ENCODE measurements at regions not wholly inside any gene's neighbourhood (a gene's known extent, or its start where the extent isn't known, plus 50 kb on each side); places are given as distances from the start of the nearest gene placed in this dataset.

DNA sequence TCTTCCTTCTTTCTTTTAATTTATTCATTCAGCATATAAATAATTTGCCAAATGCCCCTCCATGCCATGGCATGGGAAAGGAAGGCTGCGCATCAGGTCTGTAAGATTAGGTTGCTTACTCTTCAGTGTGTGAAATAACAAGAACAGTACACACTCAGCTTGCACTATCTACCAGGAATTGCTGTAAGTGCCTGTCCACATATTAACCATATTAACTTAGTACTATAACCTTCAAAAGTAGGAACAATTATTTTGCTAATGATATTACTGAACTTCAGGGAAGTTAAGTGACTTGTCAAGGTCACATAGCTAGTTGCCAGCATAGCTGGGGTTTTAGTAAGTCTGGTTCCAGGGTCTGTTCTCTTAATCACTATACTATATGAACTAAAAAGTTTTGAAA lies 89.2 kb upstream of the PMFBP1 start:
- TF ChIP-seq, protein P1, sequence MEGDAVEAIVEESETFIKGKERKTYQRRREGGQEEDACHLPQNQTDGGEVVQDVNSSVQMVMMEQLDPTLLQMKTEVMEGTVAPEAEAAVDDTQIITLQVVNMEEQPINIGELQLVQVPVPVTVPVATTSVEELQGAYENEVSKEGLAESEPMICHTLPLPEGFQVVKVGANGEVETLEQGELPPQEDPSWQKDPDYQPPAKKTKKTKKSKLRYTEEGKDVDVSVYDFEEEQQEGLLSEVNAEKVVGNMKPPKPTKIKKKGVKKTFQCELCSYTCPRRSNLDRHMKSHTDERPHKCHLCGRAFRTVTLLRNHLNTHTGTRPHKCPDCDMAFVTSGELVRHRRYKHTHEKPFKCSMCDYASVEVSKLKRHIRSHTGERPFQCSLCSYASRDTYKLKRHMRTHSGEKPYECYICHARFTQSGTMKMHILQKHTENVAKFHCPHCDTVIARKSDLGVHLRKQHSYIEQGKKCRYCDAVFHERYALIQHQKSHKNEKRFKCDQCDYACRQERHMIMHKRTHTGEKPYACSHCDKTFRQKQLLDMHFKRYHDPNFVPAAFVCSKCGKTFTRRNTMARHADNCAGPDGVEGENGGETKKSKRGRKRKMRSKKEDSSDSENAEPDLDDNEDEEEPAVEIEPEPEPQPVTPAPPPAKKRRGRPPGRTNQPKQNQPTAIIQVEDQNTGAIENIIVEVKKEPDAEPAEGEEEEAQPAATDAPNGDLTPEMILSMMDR (IDR thresholded peaks at IDR 0.05; ENCODE audit: poor library complexity), result no peak
- no peak for TF ChIP-seq EZH2phosphoT487 (IDR thresholded peaks at IDR 0.05; ENCODE audit: low read depth, severe bottlenecking, unreplicated experiment)

Measured in hepatocyte (in vitro differentiated cells).